HG03039 (cell line): ENCODE measurements at regions not wholly inside any gene's neighbourhood (a gene's known extent, or its start where the extent isn't known, plus 50 kb on each side); places are given as distances from the start of the nearest gene placed in this dataset.
"Not testable (repeated sequence)": the region's sequence is repeated elsewhere in the genome, so short reads cannot be mapped to it uniquely, and the experiment has no call there.

Experiments
- ATAC-seq: cut with Tn5 transposase; IDR thresholded peaks from one replicate; pipeline ENCODE4 v1.9.1; 2021; ENCODE audit warnings: mild to moderate bottlenecking, moderate library complexity; ENCODE audit not compliant: unreplicated experiment

DNA sequence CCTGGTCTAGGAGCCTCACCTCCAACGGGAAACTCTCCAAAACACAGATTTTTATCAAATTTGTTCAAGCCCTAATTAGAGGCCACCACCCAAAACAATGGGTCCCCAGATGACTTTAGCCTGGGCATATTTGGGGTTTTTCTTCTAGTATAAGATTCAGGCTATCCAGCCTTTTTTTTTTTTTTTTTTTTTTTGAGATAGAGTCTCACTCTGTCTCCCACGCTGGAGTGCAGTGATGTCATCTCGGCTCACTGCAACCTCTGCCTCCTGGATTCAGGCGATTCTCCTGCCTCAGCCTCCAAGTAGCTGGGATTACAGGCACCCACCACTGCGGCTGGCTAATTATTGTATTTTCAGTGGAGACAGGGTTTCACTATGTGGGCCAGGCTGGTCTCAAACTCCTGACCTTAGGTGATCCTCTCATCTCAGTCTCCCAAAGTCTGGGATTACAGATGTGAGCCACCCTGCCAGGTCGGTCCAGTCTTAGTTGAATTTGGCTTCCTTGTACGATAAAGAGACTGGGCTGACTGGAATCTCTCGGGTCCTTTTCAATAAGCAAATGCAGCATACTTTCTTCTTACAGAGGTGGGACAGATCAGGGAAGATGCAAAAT, 91.4 kb upstream of the KLF6 start:
- ATAC-seq: no peak

DNA sequence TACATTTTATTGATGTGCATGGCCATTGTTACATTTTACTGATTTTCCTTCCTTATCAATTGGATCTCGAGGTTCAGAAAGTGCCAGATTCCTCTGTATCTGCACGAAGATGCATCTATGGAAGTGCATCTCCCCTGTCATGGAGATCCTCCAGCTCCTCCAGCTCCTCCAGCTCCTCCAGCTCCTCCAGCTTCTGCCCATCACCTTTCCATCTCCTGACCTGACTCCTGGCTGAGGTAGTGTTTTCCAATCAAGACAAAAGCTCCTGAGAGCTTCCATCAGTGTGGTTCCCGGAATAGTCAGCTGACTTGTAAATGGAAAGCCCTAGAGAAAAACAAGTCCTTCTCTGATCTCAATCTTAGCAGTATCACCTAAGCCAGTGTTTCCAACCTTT, 90.8 kb upstream of the KLF6 start:
- no peak for ATAC-seq

DNA sequence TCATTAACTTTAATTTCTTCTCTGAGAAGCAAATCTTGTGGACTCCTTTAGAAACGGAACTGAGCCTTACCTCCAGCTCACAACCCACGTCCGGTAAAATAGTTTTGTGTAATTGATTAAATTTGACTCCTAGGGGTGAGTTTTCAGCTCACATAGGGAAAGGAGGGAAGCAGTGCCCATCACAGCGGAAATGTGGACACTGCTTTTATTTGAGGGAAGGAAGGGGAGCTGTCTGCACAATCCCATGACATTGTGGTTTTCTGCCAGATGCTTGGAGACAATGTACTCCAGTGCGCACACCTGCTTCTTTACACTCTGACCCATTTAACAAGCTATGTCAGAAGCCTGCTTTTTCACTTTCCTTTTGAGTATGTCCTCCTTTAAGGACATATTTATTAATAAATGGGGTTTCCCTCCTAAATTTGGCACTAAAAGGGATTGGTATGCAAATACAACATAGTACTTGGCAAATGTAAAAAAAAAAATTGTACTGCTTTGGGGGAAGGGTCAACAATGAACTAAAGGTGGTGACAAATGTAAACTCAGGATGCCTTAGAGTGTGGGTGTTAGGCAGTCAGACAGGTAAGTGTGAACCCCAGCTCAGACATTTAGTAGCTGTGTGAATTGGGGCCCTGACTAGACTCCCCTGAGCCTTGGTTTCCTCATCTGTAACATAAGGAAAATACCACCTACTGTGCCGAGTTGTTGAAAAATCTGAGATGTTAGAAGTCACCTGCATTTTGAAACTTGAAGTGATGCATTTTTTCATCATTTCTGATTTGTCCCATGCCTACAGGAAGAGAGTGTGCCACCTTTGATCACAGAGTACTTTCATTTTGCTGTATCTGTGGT, 90.2 kb upstream of the KLF6 start:
- ATAC-seq: peak; percentile 62

DNA sequence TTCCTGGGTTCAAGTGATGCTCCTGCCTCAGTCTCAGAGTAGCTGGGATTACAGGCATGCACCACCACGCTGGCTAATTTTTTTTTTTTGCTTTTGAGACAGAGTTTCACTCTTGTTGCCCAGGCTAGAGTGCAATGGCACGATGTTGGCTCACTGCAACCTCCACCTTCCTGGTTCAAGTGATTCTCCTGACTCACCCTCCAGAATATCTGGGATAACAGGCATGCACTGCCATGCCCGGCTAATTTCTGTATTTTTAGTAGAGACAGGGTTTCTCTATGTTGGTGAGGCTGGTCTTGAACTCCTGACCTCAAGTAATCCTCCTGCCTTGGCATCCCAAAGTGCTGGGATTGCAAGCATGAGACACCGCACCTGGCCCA, 89.6 kb upstream of the KLF6 start:
- ATAC-seq: not testable (repeated sequence)

DNA sequence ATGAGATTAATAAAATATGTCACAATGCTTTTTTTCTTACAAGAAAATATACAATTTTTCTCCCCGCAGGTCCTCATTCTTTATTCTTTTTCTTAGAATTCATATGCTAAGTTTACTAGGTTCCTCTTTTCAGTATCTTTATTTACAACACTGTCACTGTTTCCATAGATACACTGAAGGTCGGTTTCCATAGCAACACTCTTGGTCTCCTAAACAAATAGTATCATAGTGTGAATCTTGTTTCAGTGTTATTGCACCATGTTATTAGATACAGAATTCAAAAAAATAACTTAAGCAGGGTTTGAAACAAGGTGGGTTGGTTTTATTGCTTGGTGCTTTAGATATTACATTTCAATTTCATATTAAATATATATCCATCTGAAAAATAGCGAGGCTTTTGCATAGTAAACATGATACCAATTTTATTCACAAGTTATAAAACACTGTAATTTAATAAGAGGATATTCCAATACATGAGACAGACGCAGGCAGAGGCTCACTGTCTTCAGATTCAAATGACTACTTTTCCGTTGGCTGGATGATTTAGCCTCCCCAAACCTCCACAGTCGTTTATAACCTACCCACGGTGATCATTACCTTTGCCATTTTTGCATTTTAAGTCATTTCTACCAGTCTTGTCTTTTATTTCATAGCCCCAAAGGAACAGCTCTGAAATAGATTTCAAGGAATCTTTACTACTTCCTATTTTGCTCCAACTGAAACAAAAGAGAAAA, 88.9 kb upstream of the KLF6 start:
- ATAC-seq: peak; percentile 51

DNA sequence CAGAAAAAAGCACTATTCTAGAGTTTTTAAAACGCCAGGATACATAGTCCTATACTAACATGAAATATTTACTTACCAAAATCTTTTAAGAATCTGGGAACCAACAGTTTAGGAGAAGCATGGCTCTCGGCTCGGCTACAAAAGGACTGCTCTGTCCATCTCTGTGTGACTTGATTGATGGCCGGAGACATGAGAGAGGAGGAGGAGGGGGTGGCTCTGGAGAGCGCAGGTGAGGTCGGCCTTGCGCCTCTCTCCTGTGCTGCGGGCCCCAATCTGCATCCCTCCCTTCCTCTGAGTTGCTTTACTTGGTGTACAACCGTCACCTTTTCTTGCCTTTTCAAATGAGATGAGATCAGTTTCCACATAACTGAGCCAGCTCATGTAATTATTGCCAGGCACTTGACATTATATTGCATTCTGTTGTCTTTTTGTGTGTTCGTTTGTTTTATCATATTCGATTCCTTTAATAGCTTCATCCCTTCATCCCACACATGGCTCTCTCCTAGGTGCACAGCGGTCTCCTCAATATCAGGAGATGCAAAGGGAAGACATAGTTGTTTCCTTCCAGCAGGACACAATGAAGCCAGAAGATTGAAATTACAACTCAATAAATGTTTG, 87.8 kb upstream of the KLF6 start:
- no peak for ATAC-seq

DNA sequence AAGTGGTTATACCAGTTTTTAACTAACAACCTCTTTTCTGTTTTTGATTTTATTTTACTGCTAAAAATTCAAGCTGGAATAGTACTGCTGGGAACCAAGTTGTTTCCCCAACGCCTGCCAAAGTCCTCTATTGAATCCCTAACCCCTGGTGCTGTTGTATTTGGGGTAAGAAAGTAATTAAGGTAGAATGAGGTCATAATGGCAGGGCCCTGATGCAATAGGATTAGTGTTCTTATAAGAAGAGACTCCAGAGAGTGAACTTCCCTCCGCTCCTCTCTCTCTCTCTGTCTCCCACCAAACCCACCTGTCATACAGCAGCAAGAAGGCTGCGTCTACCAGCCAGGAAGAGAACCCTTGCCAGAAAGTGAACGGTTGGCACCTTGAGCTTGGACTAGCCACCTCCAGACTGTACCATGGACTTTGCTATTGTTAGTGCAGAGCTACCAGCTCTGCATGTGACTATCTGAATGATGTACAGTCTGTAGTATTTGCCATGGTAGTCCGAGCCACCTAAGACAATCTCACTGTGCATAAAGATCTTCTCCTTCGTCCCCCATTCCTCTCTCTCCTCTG, 86.5 kb upstream of the KLF6 start:
- no peak for ATAC-seq

DNA sequence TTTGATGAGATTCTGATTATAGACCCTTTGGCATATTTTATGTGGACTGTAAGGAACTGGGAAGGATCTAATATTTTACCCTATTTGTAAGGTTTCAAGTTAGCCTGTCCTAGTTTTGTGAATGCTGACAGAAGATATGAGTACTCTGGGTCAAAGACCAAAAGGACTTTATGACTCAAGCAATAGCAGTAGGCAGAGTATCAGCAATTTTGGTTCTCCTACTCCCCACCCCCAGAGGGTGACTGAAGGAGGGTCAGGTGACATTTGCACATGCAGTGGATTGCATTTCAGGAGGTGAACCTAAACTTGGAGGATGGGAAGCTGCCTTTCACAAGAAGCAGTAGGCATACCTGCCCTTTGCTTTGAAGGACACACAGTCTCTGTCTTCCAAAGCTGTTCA, 84.0 kb upstream of the KLF6 start:
- ATAC-seq: peak; percentile 35

DNA sequence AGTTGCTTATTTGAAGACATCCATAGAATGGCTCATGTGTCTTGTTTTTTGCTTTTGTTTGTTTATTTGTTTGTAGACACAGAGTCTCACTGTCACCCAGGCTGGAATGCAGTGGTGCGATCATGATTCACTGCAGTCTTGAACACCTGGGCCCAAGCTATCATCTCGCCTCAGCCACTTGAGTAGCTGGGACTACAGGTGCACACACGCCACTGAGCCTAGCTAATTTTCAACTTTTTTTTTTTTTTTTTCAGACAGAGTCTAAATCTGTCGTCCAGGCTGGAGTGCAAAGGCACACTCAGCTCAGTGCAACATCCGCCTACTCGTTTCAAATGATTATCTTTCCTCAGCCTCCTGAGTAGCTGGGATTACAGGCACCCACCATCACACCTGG, 83.3 kb upstream of the KLF6 start:
- no peak for ATAC-seq

DNA sequence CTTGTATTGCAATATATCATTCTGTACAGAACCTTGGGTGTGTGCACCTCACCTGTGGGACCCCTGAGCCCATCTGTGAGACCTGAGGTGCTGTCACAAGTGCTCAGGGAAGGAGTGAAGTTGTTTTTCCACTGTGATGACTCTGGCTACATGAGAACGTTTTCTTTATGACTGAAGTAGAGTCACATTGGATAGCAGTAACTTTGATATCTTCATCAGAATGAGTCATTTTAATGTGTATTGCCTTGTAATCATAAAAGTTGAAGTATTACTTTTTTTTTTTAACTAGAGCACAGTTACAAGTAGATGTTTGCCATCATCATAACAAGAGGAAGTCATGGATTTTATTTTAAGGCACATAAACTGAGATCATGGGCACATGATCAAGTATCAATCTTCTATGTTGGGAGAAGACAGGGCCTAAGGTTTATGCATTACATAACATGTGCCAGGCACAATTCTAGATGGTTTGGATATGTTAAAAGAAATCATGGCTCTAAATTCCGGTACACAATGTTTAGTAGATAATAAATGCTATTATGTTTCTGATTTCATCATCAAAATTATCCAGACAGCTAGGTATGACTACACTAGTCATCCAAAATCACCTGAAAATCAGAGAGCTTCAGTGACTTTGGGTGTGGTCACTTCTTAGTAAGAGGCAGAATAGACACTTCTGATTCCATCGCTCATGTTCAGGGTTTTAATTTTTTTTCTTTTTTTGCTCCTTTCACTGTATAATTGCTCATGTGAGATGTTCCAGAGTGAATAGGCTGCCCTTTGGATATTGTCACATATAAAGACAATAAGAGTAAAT, 82.7 kb upstream of the KLF6 start:
- ATAC-seq: no peak

DNA sequence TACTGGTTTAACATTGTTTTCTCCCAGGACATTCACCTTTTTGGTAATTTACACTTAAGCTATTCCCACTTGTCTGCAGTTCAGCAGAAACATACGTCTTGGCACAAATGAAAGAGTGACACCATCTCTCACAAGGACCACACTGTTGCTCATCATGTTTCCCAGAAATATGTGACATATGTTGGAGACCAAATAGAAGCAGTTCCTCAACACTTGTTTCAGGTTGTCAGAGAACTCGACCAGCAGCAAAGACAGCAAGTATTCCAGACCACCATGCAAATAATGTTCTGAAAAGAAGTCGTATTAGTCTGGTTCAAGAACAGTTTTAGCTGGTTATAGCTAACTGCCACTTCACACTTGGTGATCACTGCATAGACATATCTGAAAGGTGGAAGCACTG, 81.3 kb upstream of the KLF6 start:
- no peak for ATAC-seq

DNA sequence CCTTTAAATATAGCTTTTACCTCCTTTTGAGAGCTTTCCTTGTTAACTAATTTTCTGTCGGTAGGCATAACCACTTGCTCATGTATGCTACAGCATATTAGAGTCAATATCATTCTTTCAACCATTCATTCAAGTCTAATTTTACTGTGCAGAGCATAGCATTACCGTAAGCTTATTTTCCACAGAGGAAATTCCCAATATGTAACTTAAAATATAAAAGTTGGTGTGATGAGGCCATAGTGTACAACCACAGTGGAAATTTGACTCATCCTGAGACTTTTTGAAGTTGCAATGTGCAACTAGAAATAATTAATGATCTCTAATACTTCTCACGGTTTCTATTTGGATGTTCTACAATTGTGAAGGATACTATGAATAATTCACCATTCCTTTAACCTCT, 80.6 kb upstream of the KLF6 start:
- no peak for ATAC-seq

DNA sequence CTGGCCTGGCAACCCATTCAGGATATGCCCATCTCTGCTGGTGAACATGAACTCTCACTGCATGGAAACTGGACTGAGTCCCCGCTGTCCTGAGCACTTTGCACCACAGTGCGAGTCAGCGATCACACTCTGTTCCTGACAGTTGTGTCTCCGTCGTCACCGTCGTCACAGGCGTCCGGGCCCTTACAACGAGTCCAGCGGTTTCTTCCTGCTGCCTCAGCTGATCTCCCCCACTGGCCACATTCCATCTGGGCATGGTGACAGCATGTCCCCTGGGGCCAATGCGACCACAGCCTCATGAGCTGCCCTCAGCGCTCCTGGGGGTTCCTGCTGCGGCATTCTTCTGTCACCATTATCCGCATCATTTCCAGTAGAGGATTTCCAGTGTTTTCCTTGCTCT, 76.8 kb upstream of the KLF6 start:
- no peak for ATAC-seq

DNA sequence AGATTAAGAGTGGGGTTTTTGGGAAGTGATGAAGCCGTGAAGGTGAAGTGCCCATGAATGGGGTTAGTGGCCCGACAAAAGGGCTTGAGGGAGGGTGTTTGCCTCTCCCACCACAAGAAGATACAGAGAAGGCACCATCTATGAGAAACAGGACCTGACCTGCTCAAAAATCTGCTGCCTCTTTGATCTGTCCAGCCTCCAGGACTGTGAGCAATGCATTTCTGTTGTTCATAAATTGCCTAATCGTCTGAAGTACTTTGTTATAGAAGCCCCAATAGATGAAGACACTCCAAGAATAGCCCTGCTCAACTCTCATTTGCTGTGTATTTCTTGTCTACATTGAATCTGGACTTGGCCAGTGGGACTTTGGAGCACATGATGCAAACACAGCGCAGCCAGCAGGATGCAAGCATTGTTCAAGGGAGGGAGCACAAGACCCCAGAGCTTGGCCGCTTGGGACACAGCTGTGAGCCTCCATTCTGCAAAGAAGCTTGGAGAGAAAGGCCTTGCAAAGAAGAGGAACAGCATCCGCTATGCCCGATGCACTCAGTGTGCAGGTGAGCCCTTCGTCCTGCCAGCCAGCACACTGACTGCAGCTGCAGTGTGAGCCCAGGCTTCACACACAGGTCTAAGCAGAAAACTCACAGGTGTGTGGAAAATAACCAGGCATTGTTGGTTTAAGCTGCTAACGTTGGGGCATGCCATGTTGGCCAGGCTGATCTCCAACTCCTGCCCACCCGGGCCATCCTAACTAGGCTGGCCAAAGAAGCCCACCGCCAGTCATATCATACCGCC, 73.2 kb upstream of the KLF6 start:
- no peak for ATAC-seq

DNA sequence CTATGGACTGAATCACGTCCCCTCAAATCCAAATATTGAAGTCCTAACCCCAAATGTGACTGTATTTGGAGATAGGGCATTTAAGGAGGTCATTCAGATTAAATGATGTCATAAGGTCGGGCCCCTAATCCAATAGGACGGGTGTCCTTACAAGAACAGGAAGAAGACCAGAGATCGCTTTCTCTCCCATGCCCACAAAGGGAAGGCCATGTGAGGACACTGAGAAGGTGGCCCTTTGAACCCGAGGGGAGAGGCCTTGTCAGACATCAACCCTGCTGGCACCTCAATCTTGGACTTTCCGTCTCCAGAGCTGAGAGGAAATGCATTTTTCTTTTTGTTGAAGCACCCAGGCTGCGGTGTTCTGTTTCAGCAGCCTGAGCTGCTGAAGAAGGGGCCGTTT, 72.3 kb upstream of the KLF6 start:
- no peak for ATAC-seq

DNA sequence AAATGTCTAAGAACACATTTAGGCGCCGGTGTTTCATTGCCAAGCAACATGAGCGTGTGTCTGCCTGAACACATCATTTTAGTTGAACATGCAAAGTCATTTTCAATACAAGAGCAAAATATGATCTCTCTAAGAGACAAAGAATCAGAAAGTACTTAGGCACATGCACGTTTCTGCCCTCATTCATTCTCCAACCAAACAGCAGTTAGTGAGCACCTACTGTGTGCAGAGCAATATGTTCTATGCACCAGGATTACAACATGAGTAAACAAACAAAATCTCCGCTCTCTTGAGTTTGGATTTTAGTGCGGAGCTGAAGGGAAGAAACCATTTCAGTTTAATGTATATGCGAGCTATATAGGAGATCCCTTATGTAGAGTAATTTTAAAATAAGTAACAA, 71.6 kb upstream of the KLF6 start:
- ATAC-seq: no peak

DNA sequence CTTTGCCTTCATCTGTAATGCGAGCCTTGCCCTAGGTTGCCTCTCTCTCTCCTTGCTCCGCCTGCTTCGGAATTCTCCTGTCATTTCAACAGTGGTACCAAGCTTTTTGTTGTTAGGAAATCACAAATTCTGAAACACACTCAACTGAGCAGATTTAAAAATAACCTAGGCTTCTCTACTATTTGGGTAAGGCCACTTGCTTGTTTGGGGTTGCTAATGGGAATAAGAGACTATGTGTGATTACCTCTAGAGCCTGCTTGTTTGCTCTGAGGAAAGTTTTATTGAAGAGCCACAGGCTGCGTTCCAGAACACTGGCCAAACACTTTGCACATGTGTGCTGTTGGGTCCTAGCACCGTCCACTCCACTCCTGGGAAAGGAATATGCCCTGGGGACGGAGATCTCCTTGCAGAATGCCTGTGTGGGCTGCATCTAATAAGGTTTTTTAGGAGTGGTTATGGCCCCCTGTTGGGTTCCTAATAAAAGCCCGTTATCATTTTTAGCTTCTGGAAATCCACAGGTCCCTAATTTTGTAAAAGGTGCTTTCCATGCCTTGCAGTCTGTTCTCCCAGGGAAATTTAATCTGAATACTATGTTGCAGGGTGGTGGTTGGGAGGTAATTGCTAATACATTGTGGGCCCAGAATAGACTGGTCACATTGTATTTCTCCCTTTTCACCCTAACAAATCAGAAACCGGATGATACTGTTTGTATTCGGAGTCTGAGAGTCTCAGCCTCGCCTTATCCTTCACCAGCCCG, 68.7 kb upstream of the KLF6 start:
- no peak for ATAC-seq

DNA sequence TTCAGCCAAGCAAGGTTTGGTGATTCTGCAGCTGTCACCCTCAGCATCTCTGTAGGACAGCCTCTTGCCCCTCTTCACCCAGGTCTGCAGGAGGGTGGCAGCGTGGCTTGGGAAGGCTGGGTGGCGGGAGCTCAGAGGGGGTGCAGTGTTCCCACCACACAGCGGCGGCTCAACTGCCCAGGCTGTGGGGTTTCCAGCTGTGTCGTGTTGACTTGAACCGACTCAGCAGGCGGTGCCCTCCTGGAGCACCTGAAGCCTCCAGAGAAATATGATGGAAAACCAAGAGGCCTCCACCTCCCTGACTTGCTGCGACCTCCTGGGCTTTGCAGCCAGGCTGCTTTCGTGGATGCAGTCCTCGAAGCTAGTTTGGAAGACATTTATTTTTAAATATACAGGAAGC, 68.0 kb upstream of the KLF6 start:
- no peak for ATAC-seq
